Glutamatergic neuron (in vitro differentiated cells): ENCODE measurements at regions not wholly inside any gene's neighbourhood (a gene's known extent, or its start where the extent isn't known, plus 50 kb on each side); places are given as distances from the start of the nearest gene placed in this dataset.

Source experiments
- DNase-seq: peaks from one replicate; pipeline ENCODE4 v3.0.0; 2022
- H3K27ac Mint-ChIP-seq: one replicate; pipeline ENCODE4 v1.8.0; 2020; ENCODE audit warnings: mild to moderate bottlenecking, mixed read lengths, inconsistent platforms; ENCODE audit not compliant: unreplicated experiment
- H3K27me3 Mint-ChIP-seq: one replicate; pipeline ENCODE4 v1.8.0; 2020; ENCODE audit warnings: mild to moderate bottlenecking, moderate library complexity, mixed read lengths, inconsistent platforms; ENCODE audit not compliant: unreplicated experiment
- H3K36me3 Mint-ChIP-seq: one replicate; pipeline ENCODE4 v1.8.0; 2020; ENCODE audit warnings: mild to moderate bottlenecking, mixed read lengths, inconsistent platforms; ENCODE audit not compliant: unreplicated experiment
- H3K4me1 Mint-ChIP-seq: one replicate; pipeline ENCODE4 v1.8.0; 2020; ENCODE audit warnings: mild to moderate bottlenecking, low read depth, mixed read lengths, inconsistent platforms; ENCODE audit not compliant: unreplicated experiment
- H3K4me3 Mint-ChIP-seq: one replicate; pipeline ENCODE4 v1.8.0; 2020; ENCODE audit warnings: mild to moderate bottlenecking, mixed read lengths, inconsistent platforms; ENCODE audit not compliant: unreplicated experiment
- H3K9me3 Mint-ChIP-seq: one replicate; pipeline ENCODE4 v1.8.0; 2020; ENCODE audit warnings: mild to moderate bottlenecking, moderate library complexity, mixed read lengths, inconsistent platforms; ENCODE audit not compliant: unreplicated experiment
- CTCF ChIP-seq: fragments of 200-600 bp; sonication (generic); IDR thresholded peaks from one replicate; pipeline ENCODE4 v1.5.0; 2021; ENCODE audit not compliant: partially characterized antibody, unreplicated experiment

DNA sequence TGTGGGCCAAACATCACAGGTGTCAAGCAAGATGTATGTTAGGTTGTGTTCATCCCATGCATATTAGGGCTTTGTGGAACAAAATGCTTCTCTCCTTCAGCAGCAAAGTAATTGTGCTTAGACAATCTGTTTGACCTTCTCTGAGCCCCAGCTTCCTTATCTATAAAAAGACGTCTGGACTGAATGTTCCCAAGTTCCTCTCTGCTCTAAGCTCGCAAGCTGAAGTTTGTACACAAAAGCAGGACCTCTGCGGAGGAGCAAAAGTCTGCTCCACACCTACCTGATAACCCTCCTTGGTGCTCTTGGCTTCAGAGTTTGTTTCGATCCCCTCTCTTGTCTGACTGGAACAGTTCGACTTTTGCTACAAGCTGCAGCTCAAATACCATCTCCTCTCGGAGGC is 95.7 kb upstream of the UBL3 start:
- Mint-ChIP-seq H3K27me3 (peaks cover 3% of the 10 kb centered on the region), H3K9me3 (peaks cover 7% of the 10 kb centered on the region), H3K27ac (no peak overlapping the region), H3K4me1 (no peaks in the 10 kb centered on the region), H3K4me3 (no peak overlapping the region), H3K36me3 (peaks cover 6% of the 10 kb centered on the region)
- no peak for TF ChIP-seq CTCF
- no peak for DNase-seq

- no peak for DNase-seq
- H3K27me3 Mint-ChIP-seq = peaks cover 3% of the 10 kb centered on the region
Measured at GRCh38 chr13:29943686-29944085, 93.3 kb upstream of the UBL3 start.

GRCh38 chr13:29943273-29943672 is 92.9 kb upstream of the UBL3 start:
- DNase-seq = no peak
- TF ChIP-seq CTCF = no peak
- peaks cover 3% of the 10 kb centered on the region for H3K4me1 Mint-ChIP-seq
- H3K27ac Mint-ChIP-seq = no peak overlapping the region
- no peak overlapping the region for H3K4me3 Mint-ChIP-seq
- peaks cover 8% of the 10 kb centered on the region for H3K9me3 Mint-ChIP-seq
- H3K27me3 Mint-ChIP-seq = peaks cover 3% of the 10 kb centered on the region
- no peaks in the 10 kb centered on the region for H3K36me3 Mint-ChIP-seq

More at GRCh38 chr13:29943686-29944085, 93.3 kb upstream of the UBL3 start:
- no peaks in the 10 kb centered on the region for H3K4me1 Mint-ChIP-seq
- peaks cover 8% of the 10 kb centered on the region for H3K9me3 Mint-ChIP-seq
- no peak overlapping the region for H3K4me3 Mint-ChIP-seq
- TF ChIP-seq CTCF = no peak
- no peaks in the 10 kb centered on the region for H3K36me3 Mint-ChIP-seq
- H3K27ac Mint-ChIP-seq = no peak overlapping the region

DNA sequence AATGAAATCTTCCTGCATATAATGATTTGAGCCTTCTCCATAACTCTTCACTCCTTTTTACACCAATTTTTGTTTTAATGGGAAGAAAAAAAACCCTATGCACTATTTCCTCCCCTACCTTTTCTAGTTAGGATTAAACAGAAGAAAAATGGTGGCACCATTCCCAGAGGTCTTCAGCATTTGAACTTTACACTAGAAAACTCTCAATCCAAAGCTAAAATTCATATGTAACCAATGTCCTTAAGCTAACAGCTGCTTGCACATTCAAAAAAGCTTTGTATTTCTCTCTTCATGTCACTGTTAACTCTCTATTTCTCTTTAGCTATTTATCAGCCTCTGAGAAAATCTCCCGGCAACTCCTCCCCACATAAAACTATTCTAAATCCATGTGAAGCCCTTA is 90.3 kb upstream of the UBL3 start:
- Mint-ChIP-seq H3K36me3 (no peaks in the 10 kb centered on the region), H3K27ac (no peak overlapping the region), H3K27me3 (no peaks in the 10 kb centered on the region), H3K4me1 (peaks cover 20% of the 10 kb centered on the region), H3K4me3 (no peak overlapping the region), H3K9me3 (peaks cover 9% of the 10 kb centered on the region)
- DNase-seq = no peak
- no peak for TF ChIP-seq CTCF

DNA sequence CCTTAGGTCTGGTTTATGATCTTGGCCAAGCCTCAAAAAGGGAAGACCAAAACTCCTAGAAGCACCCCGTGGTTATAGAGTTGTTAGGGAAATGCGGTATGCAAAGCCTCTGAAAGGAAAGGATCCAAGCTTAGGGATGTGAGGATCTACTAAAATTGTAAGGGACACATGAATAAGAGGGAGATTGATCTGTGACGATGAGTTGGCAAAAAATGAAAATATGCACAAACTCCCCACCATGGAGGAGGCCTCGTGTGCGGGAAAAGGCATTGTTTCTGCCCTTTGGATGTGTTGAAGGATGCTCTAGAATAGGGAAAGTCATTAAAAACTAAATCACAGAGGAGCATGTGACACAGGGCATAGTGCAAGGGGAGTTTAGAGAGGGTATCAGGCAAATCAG is 88.7 kb upstream of the UBL3 start:
- no peak for TF ChIP-seq CTCF
- Mint-ChIP-seq H3K36me3 (no peaks in the 10 kb centered on the region), H3K27ac (no peak overlapping the region), H3K4me3 (no peak overlapping the region), H3K9me3 (peaks cover 6% of the 10 kb centered on the region), H3K27me3 (no peaks in the 10 kb centered on the region), H3K4me1 (peaks cover 35% of the 10 kb centered on the region)
- DNase-seq = no peak
